HG03571 (cell line): ENCODE measurements at regions not wholly inside any gene's neighbourhood (a gene's known extent, or its start where the extent isn't known, plus 50 kb on each side); places are given as distances from the start of the nearest gene placed in this dataset.

Source experiments
- ATAC-seq: cut with Tn5 transposase; IDR thresholded peaks from one replicate; pipeline ENCODE4 v1.9.1; 2021; ENCODE audit not compliant: unreplicated experiment

DNA sequence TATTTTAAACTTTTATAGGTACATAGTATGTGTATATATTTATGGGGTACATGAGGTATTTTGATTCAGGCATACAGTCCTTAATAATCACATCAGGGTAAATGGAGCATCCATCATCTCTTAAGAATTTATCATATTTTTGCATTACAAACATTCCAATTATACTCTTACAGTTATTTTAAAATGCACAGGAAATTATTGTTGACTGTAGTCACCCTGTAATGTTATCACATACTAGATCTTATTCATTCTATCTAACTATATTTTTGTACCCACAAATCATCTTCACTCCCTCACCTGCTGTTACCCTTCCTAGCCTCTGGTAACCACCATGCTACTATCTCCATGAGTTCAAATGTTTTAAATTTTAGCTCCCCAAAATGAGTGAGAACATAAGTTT, 56.3 kb upstream of the FAM3C start:
- no peak for ATAC-seq

DNA sequence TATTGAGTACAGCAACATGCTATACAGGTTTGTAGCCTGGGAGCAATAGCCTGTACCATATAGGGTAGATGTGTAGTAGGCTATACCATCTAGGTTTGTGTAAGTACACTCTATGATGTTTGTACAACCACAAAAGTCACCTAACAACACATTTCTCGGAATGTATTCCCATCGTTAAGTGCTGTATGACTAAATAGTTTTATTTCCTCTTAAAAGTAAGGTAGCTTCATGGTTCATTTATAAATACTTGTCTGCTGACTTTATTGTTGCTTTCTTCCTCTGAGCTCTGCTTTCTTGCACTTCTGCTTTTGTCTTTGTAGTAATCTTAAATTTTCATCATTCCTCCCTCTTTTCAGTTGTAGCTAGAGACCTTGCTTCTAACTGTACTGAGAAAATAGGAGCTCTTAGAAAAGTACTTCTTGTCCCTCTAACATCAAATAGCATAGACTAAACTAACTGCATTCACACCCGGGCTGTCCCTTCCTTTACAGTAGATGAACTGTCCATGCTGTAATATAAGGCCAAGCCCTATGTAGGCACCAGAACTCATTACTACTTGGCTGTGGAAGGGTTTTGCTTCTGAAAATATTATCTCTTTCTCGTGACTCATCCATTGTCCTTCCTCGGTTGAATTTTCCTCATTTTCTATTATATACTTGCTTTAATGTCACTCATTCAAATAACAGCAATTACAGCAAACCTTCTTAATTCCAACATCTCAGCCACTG, 55.4 kb upstream of the FAM3C start:
- ATAC-seq, result no peak

DNA sequence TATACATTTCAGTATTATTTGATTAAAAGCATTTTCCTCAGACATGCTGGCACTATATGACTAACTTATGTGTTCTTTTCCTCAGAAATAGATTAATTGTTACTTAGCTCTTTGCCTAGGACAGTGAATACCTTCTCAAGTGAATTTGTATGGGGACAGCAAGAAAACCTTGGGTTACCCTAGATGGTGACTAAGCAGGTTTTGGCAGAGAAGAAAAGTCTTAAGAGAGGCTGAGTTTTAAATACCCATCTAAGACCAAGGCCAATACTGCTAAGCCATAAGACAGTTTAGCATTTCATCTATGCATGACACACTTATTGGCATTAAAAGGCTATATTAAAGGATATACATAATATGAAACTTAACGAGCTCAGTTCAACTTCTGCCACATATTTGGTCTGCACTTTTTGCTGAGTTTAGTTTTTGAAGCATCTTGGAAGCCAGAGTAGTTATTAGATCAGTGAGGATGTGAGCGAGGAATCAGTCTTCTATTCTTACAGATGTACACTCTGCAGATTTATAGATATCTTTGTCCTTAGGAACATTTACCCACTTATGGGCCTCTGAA, 54.6 kb upstream of the FAM3C start:
- ATAC-seq, result no peak

DNA sequence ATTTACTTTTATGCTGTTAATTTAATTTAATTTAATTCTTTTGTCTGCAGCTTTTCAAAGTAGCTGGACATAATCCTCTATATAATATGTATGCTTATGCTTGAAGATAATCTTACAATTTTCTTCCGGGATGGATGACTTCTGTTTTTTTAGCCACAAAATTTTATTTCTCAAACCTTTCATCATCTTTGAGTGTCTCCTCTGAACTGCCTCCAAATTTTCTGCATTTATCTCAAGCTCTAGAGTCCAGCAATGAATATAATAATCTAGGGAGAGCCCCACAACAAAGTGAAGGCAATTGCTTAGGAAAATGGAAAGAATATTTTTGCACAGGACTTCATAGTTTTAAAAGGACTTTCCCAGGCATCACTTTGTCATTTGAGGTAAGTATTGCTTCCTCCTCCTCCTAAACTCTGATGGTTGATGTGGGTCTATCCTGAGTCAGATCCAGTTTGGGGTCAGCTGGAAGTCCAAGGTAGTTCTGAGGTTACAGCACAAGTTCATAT, 53.7 kb upstream of the FAM3C start:
- no peak for ATAC-seq

DNA sequence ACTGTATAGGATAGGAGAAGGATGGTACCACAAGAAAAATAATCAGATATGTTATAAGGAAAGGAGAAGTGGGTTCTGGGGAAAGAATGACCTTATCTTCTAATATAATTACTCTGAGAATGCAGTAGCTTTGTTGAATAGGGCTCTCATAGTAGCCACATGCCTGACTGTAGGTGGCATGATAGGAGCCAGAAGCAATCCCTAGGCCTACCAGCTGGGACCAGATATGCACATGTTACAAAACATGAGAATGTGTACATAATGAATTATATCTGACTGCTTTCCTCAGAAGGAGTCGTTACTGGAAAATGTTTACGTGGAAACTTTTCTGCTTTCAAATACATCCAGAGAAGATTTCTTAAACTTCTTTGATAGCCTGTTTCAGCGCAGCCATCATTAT, 53.2 kb upstream of the FAM3C start:
- no peak for ATAC-seq

DNA sequence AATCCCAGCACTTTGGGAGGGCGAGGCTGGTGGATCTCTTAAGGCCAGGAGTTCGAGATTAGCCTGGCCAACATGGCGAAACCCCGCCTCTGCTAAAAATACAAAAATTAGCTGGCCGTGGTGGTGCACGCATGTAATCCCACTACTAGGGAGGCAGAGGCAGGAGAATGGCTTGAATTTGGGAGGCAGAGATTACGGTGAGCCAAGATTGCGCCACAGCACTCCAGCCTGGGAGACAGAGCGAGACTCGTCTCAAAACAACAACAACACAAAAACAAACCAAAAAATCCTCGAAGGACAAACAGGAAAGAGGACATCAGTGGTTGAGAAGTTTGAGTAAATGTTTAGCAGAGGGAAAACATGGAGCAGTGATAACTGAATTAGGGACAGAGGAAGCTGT, 52.3 kb upstream of the FAM3C start:
- ATAC-seq, result no peak

DNA sequence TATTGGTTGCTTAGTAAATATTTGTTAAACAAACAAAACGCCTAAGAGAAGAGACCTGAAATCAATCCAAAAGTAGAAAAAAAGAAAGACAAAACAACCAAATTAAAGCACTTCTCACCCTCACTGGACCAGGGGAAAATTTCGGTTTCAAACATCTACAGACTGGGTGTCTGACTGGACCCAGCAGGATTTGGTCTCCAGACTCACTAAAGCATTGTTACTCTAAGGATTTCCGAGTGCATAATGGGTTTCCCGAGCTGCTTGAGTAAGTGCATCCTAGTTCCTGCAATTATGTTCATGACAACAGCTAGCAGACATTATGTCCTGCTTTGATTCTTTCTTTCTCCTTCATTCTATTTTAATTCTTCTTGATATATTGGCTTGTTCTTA, 51.8 kb upstream of the FAM3C start:
- ATAC-seq, result no peak

DNA sequence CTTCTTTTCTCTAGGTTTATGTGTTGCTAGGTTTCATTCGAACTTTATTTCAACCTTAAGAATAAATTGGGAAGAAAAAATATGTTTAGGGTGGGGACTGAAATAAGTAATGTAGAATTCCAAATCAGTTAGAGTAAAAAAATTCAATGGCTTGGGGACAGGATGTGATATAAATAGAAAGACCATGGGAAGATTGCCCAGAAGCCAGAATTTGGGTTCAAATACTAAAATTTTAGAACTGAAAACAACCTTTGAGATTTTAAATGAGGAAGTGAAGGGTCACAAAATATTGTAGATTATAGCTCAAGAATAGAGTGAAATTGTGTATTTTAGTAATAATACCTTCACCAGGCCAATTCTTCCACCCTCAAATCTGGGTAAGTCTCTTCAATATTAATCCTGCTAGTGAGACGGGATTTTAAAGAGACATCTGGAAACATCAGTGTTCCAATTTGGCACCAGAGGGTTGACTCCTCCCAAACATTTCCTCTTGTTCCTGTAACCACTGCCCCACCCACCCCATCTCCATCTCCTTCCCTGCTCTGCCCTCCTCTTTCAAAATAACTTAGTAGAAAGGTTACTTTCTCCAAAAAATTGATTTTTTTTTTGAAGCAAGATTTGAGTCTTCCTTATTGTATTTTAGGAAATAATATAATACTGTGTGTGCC, 51.3 kb upstream of the FAM3C start:
- no peak for ATAC-seq

DNA sequence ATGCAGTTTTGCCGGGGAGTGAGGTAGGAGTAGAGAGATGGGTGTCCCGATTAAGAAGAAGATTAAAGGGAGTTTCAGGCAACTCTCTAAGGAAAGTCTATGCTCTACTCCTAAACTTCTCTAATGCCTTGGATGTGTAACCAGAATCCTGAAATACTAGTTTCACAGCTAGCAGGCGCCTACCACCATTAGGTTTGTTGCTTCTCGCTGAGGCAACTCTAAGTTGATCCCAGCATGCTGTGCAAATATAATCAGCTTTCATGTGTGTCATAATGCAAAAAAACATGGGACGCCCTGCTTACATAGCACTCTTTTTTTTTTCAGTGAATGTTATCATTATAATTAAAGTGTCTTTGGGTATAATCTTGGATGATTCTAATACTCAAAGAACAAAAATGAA, 50.4 kb upstream of the FAM3C start:
- ATAC-seq, result no peak
